Adrenal gland (tissue), 5 donors: ENCODE measurements at regions not wholly inside any gene's neighbourhood (a gene's known extent, or its start where the extent isn't known, plus 50 kb on each side); places are given as distances from the start of the nearest gene placed in this dataset.

Source experiments
- POLR2A ChIP-seq, 2 donors: fragments of 450-650 bp; IDR thresholded peaks; one replicate each; pipeline ENCODE4 v1.6.1; 2017; ENCODE audit warnings: antibody characterized with exemption in 2 of 2, mild to moderate bottlenecking in 2 of 2, moderate library complexity in 1 of 2
- TF ChIP-seq, protein P1 (sequence below), 6 experiments: fragments of 450-650 bp in 4 of 6; fragments of 200-600 bp in 2 of 6; sonication (generic) in 1 of 6; IDR thresholded peaks; 1 replicate in 5 of 6; 2 replicates in 1 of 6; pipeline versions ENCODE4 v1.5.1 to v1.8.0; 2016 to 2021; ENCODE audit warnings: antibody characterized with exemption in 6 of 6, mild to moderate bottlenecking in 2 of 6, moderate library complexity in 1 of 6
- donor health status: DM: no; HTN: no; CAD: no.

DNA sequence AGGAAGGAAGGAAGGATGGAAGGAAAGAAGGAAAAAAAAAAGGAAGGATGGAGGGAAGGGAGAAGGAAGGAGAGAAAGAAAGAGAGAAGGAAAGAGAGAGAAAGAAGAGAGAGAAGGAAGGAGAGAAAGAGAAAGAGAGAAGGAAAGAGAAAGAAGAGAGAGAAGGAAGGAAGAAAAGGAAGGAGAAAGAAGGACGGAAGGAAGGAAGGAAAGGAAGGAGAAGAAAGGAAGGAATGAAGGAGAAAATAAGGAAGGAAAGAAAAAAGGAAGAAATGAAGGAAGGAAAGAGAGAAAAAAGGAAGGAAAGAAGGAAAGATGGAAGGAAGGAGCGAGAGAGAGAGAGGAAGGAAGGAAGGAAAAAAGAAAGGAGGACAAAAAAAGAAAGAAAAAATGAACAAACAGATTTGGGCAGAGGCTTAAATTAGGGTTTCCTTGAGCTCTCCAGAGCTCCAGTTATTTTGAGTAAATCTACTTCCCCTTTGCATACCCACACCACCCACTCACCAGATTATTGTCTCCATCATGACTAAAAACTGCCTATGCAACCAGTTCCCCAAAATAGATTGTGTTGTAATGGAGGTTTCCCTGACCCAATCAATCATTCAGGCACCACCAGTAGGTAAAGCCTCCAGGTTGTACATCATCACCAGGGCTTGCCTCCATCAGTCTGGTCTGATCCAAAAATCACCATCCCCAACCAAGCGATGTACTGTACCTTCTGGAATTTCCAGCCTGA lies 1722.9 kb upstream of the PCDH10 start:
- TF ChIP-seq POLR2A (IDR thresholded peaks at IDR 0.05) = no peak
- TF ChIP-seq, protein P1, sequence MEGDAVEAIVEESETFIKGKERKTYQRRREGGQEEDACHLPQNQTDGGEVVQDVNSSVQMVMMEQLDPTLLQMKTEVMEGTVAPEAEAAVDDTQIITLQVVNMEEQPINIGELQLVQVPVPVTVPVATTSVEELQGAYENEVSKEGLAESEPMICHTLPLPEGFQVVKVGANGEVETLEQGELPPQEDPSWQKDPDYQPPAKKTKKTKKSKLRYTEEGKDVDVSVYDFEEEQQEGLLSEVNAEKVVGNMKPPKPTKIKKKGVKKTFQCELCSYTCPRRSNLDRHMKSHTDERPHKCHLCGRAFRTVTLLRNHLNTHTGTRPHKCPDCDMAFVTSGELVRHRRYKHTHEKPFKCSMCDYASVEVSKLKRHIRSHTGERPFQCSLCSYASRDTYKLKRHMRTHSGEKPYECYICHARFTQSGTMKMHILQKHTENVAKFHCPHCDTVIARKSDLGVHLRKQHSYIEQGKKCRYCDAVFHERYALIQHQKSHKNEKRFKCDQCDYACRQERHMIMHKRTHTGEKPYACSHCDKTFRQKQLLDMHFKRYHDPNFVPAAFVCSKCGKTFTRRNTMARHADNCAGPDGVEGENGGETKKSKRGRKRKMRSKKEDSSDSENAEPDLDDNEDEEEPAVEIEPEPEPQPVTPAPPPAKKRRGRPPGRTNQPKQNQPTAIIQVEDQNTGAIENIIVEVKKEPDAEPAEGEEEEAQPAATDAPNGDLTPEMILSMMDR (IDR thresholded peaks at IDR 0.05) = no peak
